ENCODE measurements at regions not wholly inside any gene's neighbourhood (a gene's known extent, or its start where the extent isn't known, plus 50 kb on each side); places are given as distances from the start of the nearest gene placed in this dataset.
"Not testable (repeated sequence)": the region's sequence is repeated elsewhere in the genome, so short reads cannot be mapped to it uniquely, and the experiment has no call there.

- no peak for DNase-seq (ENCODE audit: low read depth)
Observed at GRCh38 chr4:54581807-54582206, 76.0 kb upstream of the KIT start.

DNA sequence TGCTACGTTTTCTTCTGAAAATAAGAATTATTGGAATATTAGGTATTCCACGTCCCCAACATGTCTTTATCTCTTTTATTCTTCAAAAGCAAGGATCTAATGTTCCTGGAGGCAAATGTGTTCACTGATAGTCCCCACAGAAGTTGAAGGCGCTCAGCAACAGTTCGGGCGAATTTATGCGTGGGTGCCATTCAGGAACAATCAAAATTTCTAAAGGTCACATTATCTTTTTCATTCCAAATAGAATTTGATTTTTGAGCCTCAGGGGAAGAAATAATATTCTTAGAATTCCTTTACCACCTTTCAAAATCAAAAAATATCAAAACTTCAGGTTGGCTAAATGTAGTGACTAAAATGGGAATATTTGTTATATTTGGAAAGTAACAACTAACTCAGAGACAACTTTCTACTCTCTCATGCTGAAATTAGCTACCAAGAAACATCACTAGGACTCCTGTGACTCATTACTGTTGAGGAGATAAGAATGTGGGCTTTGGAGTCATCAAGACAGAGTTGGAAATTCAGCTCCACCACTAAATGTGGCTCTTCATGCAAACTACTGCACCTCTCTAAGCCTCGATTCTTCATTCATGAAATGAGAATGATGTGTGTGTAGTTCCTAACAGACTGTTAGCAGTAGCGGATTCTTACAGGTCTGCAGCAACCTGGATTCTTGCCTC, 72.3 kb upstream of the KIT start:
- no peak for DNase-seq (ENCODE audit: low read depth)

DNA sequence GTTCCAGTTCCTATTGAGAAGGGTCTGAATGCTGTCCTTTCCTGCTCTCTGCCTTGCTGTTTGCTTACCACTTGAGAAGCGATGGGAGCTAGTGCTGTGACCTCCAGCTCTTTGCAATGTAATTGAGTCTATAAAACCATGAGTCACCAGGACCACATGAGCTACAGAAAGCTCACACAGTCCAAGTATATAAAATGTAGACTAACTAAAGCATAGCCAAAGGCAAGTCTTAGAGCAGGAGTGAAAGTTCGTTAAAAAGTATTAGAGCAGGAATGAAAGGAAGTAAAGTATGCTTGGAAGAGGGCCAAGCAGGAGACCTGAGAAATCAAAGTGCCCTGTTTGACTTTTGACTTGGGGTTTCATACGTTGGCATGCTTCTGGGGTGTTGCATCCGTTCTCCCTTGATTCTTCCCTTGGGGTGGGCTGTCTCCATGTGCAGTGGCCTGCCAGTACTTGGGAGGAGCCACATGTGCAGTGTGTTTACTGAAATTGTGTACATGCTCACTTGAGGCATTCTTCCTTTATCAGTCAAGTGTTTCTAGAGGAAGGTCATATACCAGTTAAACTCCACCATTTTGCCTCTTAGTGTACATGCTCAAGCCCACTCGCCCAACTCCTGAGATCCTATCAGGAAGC, 71.3 kb upstream of the KIT start:
- no peak for DNase-seq (ENCODE audit: low read depth)

DNA sequence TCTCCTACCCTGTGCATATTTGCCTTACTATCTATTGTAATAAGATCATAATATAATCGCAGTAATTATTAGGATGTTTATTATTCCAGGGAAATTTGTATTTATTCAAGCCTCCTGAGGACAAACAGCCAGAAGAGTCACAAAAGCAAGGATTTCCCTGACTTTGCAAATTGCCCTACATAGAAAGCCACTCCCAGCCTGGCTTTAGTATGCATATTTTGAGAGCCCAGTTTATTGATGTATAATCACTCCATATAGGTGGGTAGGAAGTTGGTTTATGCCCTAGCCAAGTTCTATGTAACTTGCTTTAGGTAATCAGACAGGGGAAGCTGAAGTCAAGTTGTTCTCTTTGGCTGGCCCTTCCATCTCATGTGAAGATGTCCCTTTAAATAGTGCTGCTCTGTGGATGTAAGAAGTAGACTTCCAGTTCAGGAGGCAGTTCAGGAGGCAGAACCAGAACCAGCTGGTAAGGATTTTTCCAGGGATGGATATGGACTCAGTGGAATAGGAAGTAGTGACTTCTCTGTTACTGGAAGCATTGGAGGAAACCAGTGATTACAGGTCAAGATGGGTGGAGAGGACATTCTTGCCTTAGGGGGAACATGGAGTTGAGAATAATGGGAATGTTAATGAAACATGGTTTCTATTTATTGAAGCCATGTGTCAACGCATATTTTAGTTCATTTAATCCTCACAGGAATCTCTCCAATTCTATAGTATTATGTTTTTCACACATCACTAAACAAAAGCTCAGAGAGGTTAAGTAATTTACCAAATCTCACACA, 70.5 kb upstream of the KIT start:
- DNase-seq (ENCODE audit: low read depth) = no peak

DNA sequence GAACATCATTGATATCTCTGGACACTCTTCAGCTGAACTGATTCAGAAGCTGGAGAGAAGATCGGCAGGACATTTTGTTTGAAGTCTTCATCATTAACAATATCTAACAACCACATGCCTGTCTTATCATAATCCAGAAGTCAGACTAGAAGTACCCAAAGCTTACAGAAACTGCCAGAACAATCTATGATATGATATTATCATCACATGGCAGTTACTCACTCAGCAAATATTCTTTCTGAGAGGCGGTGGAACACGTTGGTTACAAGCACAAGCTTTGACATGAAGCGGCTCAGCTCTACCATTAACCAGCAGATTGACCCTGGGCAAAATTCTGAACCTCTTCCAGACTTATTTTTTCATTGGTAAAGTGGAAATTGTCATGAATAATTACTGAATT, 69.4 kb upstream of the KIT start:
- no peak for DNase-seq (ENCODE audit: low read depth)

DNA sequence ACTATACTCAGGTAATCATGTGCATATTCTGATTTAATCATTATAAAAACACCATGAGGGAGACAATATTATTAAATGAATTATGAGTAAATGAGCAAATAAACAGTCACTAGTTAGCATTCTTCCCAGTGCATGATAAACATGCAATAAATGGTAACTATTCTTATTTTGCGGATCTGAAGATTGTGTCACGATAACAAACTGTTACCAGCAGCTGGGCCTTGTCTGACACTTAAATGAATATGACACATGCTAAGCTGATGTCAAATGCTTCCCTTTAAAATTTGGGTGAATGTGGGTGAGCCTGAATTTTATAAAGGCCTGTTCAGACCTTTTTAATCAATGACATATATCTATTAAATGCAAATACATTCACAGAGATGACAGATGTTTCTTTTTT, 68.2 kb upstream of the KIT start:
- no peak for DNase-seq (ENCODE audit: low read depth)

- DNase-seq (ENCODE audit: low read depth) = no peak
Observed at GRCh38 chr4:54593795-54594322, 63.9 kb upstream of the KIT start.

DNA sequence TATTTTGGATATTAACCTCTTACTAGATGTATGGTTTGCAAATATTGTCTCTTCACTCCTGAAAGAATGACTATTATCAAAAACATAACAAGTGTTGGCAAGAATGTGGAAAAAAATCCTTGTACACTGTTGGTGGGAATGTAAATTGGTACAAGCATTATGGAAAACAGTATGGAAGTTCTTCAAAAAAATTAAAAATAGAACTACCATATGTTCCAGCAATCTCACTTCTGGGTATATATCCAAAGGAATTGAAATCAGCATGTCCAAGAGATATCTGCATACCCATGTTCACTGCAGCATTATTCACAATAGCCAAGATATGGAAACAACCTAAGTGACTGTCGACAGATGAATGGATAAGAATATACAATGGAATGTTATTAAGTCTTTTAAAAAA, 61.6 kb upstream of the KIT start:
- no peak for DNase-seq (ENCODE audit: low read depth)

DNA sequence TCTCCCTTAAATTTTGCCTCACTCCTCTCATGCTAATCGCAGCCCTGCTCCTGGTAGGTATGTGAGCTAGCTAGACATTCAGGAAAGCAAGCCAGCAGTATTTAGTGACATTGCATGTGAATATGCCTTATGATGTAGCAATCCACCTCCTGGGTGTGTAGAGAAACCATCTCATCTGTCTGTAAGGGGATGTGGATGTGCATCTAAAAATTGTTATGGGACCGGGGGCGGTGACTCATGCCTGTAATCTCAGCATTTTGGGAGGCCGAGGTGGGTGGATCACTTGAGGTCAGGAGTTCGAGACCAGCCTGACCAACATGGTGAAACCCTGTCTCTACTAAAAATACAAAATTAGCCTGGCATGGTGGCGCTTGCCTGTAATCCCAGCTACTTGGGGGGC, 60.1 kb upstream of the KIT start:
- DNase-seq (ENCODE audit: low read depth) = not testable (repeated sequence)

GRCh38 chr4:54602175-54602574, 55.6 kb upstream of the KIT start:
- not testable (repeated sequence) for DNase-seq (ENCODE audit: low read depth)

DNA sequence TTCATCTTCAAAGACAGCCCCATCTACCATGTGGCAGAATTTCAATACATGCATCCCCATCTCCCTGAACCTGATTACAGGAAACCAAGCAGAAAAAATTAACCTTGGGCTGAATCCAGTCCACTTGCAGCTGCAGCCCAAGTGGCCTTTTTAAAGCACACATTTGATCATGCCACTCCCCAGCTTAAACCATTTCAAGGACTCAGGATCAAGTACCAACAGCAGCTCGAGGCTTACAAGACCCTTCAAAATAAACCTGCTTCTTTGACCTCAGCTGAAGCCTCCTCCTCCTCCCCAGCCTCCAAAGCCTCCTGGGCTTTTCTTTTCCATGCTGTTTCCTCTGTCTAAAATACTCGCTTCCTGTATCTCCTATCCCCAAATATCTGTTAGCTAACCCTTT, 50.7 kb upstream of the KIT start:
- no peak for DNase-seq (ENCODE audit: low read depth)

DNA sequence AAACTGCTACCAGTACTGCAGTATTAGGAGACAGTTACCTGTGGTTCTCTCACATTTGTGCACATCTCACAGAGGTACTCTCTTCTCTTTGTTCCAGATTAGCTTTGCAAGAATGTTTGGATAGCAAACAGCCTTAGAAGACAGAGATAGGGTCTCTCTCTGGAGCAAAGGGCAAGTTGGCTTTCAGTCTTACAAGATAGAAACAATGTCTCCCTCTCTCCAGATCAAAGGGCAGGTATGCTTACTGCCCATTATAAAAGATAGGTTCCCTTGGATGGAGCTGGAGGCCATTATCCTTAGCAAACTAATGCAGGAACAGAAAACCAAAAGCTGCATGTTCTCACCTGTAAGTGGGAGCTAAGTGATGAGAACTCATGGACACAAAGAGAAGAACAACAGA, 50.2 kb upstream of the KIT start:
- no peak for DNase-seq (ENCODE audit: low read depth)
